ENCODE measurements at regions not wholly inside any gene's neighbourhood (a gene's known extent, or its start where the extent isn't known, plus 50 kb on each side); places are given as distances from the start of the nearest gene placed in this dataset.
A peak's percentile ranks its signal among the peaks of the same experiment; 100 is the strongest.

DNA sequence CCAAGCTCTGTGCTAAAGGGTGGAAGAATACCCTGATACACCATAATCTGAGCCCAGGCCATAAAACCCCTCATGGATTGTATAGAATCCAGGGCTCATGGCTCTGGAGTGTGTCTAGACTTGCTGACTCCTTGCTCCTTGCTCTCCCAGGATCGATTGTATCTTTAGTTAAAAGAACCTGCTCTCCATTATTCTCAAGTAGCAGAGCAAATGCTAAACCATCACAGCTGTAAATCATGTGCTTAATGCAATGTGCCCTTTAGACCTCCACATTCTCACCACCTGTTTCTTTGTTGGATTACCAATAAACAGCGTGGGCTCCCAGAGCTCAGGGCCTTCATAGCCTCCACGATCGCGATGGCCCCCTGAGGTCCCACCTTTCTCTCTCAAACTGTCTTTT is 411.6 kb upstream of the FBXO33 start:
- DNase-seq, result no peak

DNA sequence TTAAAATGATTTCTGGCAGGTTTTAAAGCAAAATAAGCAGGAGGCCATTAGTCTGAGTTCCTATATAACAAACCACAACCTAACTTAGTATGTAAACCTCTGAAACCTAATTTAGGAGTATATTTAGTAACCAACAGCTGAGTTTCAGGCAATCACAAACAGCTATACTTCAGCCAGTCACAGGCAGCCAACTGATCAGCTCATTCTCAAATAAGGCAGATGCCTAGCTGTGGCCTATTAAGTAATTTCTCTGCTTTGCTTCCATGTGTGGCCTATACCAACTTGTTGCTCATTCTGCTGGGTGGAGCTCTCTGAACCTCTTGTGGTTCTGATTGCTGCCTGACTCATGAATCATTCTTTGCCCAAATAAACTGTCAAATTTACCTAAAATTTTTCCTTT is 408.9 kb upstream of the FBXO33 start:
- no peak for DNase-seq

DNA sequence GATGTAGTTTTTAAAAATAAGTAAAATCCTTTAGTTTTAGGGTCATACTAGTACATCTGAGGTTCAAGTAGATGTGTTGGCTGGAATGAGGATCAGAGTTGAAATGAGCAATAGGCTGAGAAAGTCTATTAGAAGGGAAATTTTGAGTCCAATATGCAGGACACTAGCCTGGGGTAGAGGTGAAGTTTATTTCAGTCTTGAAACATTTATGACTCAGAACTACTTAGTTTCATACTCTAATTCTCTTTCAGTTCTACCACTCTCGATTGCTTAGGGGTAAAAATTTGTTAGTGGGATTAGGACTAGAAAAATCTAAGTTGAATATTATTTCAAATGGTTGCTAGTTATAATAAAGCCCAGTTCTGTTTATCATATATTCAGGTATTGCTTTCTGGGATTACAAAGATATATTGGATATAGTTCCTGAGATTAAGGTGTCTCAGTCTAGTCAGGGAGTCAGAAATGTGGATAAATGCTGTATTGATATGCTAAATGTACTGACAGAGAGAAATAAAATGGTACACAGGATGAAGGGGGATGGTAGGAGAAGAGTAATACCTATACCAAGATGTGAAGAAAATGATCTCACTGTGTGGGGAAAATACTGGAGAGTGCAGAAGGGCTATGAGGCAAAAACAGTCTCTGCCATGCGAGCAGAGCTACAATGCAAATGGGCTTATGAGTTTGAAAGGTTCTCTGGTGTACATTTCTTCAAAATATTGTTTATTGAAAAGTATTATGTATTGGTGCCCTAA is 395.8 kb upstream of the FBXO33 start:
- DNase-seq, result no peak

- DNase-seq, result no peak
These were observed 380.5 kb upstream of the FBXO33 start for GRCh38 chr14:39812532-39813320.

DNA sequence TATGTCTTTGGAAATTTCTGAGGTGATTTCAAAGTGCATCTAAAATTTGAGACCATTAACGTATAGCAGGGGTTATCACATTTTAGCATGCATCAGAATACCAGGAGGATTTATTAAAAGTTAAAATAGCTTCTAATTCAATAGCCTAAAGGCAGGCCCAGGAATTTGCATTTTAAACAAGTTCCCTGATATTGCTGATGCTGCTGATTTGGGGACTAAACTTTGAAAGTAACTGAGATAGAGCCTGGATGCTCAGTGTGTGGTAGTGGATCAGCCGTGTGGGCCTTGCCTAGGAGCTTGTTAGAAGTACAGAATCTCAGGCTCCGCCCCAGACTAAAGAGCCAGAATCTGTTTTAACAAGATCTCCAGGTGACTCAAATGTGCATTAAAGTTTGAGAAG is 375.0 kb upstream of the FBXO33 start:
- DNase-seq, result no peak

GRCh38 chr14:39784461-39784860 is 352.2 kb upstream of the FBXO33 start:
- peak; percentile 17 for DNase-seq

GRCh38 chr14:39781466-39781865 is 349.2 kb upstream of the FBXO33 start:
- DNase-seq, result no peak

DNA sequence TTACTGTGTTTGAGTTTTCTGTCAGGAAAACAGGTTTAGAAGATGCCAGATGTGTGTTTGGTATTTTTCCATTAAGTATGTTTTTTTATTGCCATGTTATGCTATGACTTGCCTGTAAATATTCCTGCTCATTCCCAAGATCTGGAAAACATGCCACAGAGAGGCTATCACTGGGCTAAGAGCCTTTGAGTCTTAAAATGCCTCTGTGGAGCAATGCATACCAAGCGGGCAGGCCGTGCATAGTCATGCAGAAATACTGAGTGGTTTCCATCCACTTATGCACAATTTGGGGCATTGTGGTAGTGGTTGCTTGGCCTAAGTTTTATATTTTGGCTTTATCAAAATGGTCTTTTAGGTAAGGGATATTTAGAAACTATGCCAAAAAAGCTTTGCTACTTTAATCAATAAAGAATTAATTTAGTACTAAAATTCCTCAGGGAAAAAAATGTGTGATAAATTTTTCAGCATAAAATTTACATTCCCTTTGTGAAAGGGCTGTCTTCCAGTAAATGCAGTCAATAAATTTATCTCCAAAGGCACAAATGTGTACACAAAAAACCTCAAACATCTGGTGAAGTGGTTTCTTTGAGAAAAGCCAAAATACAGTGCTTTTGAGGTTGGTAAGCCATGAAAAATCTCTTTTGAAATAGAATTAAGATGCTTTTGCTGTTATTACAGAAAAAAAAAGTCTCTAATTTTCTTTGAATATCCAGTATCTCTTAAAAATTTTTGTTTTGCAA is 341.3 kb upstream of the FBXO33 start:
- no peak for DNase-seq

DNA sequence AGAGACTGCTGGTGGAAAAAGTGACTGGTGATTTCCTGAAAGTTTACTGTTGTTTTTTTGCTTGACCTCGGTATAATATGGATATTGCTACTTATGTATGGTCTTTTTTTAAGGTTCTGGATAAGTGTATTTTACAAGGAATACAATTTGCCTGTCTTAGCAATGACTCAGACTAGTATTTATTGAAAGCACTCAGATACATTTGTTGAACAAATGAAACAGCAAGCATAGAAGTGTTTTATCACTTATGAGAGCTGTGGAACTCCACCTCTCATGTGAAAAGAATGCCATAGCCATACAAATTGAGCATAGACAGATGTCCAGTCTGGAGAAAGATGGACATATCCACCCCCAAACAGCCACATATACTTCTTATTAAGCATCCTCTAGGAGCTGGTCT is 340.4 kb upstream of the FBXO33 start:
- DNase-seq, result no peak

DNA sequence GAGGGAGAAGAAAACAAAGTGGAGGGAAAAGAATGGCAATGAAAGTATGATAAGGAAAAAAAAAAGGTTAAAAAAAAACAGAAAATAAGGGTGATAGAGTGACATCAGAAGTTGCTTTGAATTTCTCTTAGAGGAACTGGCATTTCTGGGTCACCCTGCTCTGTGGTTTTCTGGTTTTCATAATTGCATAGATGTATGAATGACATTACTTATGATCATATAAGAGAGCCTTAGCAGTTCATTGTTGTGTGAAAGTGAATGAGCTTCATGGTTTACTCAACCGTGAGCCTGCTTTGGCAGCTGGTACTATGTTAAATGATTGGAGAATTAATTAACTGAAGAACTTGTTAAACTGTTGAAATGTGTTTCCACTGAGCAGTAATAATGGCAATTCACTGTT is 336.4 kb upstream of the FBXO33 start:
- DNase-seq, result no peak

DNA sequence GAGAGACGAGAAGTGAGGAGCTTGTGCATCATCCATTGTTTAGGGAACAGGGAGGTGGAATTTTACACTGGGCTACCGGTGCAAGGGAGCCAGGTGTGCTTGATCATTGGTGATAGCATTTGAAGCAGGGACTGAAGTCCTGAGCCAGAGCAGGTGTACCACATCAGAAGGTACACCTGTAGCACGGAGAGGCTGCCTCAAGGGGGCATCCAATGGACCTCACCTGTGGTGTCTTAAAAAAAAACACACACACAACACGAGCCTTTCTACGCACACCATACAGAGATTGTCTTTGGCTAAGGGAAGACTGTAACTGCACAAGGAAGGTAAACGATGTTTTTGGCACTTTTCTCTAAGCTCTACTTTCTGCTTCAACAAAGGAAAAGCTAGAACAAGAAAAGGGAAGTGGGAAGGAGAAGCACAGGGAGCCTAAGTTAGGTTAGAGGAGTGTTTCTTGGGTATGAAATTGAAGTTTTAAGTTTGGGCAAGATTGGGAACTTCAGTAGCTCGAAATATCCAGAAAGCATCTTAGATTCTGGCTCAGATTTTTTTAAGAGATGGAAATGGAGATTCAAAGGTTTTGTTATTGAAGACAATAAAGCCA is 334.3 kb upstream of the FBXO33 start:
- no peak for DNase-seq

DNA sequence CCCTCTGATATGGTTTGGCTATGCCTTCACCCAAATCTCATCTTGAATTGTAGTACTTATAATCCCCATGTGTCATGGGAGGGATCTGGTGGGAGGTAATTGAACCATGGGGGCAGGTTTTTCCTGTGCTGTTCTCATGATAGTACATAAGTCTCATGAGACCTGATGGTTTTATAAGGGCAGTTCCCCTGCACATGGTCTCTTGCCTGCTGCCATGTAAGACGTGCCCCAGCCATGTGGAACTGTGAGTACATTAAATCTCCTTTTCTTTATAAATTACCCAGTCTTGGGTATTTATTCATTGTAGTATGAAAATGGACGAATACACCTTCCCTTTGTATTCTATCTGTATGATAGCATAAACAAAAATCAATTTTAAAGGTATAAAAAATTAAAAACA is 333.4 kb upstream of the FBXO33 start:
- no peak for DNase-seq

GRCh38 chr14:39763402-39763890 is 331.2 kb upstream of the FBXO33 start:
- DNase-seq, result no peak

- DNase-seq, result no peak
These were observed 330.6 kb upstream of the FBXO33 start for GRCh38 chr14:39762576-39763401.

- no peak for DNase-seq
These were observed 323.1 kb upstream of the FBXO33 start for GRCh38 chr14:39755269-39755878.

DNA sequence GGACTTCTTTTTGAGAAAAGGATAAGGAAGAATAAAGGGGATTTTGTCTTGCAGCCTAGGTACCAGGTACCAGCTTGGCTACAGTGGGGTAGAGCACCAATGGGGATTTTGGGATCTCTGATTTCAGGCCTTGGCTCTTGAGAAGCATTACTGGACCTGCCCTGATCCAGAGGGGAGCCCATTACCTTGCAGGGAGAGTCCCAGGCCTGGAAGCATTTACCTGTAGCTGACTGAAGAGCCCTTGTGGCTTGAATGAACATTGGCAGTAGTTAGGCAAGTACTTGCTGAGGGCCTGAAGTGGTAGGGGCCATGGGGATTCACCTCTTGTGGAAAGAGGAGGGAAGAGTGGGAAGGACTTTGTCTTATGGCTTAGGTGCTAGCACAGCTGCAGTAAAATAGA is 308.2 kb upstream of the FBXO33 start:
- DNase-seq, result no peak

- peak; percentile 48 for DNase-seq
These were observed 307.6 kb upstream of the FBXO33 start for GRCh38 chr14:39739796-39740195.

- no peak for DNase-seq
These were observed 302.1 kb upstream of the FBXO33 start for GRCh38 chr14:39734306-39734705.

- DNase-seq, result no peak
These were observed 301.5 kb upstream of the FBXO33 start for GRCh38 chr14:39733741-39734140.

- DNase-seq, result no peak
These were observed 299.7 kb upstream of the FBXO33 start for GRCh38 chr14:39731912-39732311.

- DNase-seq, result no peak
These were observed 294.3 kb upstream of the FBXO33 start for GRCh38 chr14:39726563-39726962.

Measured in midbrain (tissue), 1 donor.